CD4-positive, alpha-beta T cell (primary cell): ENCODE measurements at regions not wholly inside any gene's neighbourhood (a gene's known extent, or its start where the extent isn't known, plus 50 kb on each side); places are given as distances from the start of the nearest gene placed in this dataset.

Experiments used
- ATAC-seq: fragments of 200-7000 bp; cut with Tn5 transposase; one replicate; pipeline ENCODE4 v1.10.0; 2022; ENCODE audit warnings: mild to moderate bottlenecking; ENCODE audit not compliant: poor library complexity
- CTCF ChIA-PET: fragments of 350-600 bp; sonication (Branson Sonifier 250); formaldehyde crosslinking; loops from one replicate; lab custom pipeline; 2021; ENCODE audit warnings: antibody characterized with exemption, inconsistent platforms; lab: Charles Lee
- POLR2A ChIA-PET: fragments of 350-600 bp; sonication (Branson Sonifier 250); formaldehyde crosslinking; loops from one replicate; lab custom pipeline; 2021; ENCODE audit warnings: antibody characterized with exemption, inconsistent platforms; lab: Charles Lee
- DNase-seq, 14 experiments: peaks; one replicate each; pipeline ENCODE4 v3.0.0-alpha.2; 2013 to 2020; ENCODE audit warnings: mixed read lengths in 2 of 14
- H3K27ac ChIP-seq, 2 donors: one replicate each; pipeline versions ENCODE4 v1.5.1 to v1.7.0; 2013; ENCODE audit warnings: low read length in 2 of 2, low read depth in 1 of 2, mild to moderate bottlenecking in 1 of 2
- H3K27me3 ChIP-seq, 2 experiments: 1 replicate in 1 of 2; 2 replicates in 1 of 2; pipeline versions ENCODE4 v1.6.1 to v1.7.0; 2013; ENCODE audit warnings: low read length in 2 of 2, control low read depth in 1 of 2, mild to moderate bottlenecking in 1 of 2, moderate library complexity in 1 of 2; ENCODE audit not compliant: insufficient read depth in 2 of 2, control insufficient read depth in 1 of 2
- H3K36me3 ChIP-seq: one replicate; pipeline ENCODE4 v1.6.1; 2013; ENCODE audit warnings: low read length, control low read depth; ENCODE audit not compliant: insufficient read depth
- H3K4me1 ChIP-seq: one replicate; pipeline ENCODE4 v1.6.1; 2013; ENCODE audit warnings: low read length, control low read depth; ENCODE audit not compliant: insufficient read depth
- H3K4me3 ChIP-seq: one replicate; pipeline ENCODE4 v1.5.1; 2013; ENCODE audit warnings: mild to moderate bottlenecking, low read length, moderate library complexity
- H3K9me3 ChIP-seq, 2 experiments: 1 replicate in 1 of 2; 2 replicates in 1 of 2; pipeline versions ENCODE4 v1.6.1 to v1.7.0; 2013; ENCODE audit warnings: low read length in 2 of 2, mild to moderate bottlenecking in 2 of 2, control low read depth in 1 of 2, moderate library complexity in 1 of 2; ENCODE audit not compliant: control insufficient read depth in 1 of 2, insufficient read depth in 1 of 2
- H3K27ac Mint-ChIP-seq: one replicate; pipeline ENCODE4 v1.8.0; 2020; ENCODE audit warnings: mixed read lengths
- H3K27me3 Mint-ChIP-seq: one replicate; pipeline ENCODE4 v1.8.0; 2021; ENCODE audit warnings: mixed read lengths
- H3K36me3 Mint-ChIP-seq: one replicate; pipeline ENCODE4 v1.8.0; 2021; ENCODE audit warnings: low read depth, mixed read lengths
- H3K4me1 Mint-ChIP-seq: one replicate; pipeline ENCODE4 v1.8.0; 2021; ENCODE audit warnings: low read depth, mixed read lengths
- H3K4me3 Mint-ChIP-seq: one replicate; pipeline ENCODE4 v1.8.0; 2020; ENCODE audit warnings: mild to moderate bottlenecking, mixed read lengths
- H3K9me3 Mint-ChIP-seq: one replicate; pipeline ENCODE4 v1.8.0; 2020; ENCODE audit warnings: mixed read lengths
- CTCF ChIP-seq: fragments of 200-600 bp; IDR thresholded peaks from one replicate; pipeline ENCODE4 v1.8.0; 2022; ENCODE audit warnings: antibody characterized with exemption, mild to moderate bottlenecking
- intact Hi-C, 2 experiments: fragments of 100-400 bp; cut with DNase I in 1 of 2; cut with micrococcal nuclease in 1 of 2; formaldehyde crosslinking; loops; one replicate each; pipeline versions ENCODE4 v1.15.1 to v1.9.0; 2023 to 2025; cut with DNase I, micrococcal nuclease

DNA sequence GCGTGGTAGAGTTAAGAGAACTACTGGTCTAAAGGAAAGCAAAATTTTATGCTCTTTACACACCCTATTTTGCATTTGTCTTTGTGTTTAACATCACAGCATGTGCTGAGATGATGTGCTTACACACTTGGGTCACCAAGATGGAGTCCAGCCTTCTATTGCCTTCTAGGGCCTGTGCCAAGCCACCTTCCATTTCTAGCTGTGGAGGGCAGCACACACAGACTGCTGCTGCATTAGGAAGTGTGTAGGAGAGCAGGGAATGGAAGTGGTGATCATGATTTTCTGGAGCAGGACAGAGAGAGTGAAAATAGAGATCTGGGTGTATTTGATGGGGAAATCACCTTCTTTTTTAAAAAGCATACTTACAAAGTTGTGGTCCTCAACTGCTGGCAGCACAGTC is 191.6 kb downstream of the SOX4 start:
- H3K27ac ChIP-seq = no peak overlapping the region
- Mint-ChIP-seq H3K36me3 (no peaks in the 10 kb centered on the region), H3K9me3 (no peaks in the 10 kb centered on the region), H3K4me3 (no peak overlapping the region), H3K27ac (no peak overlapping the region), H3K27me3 (no peaks in the 10 kb centered on the region), H3K4me1 (no peaks in the 10 kb centered on the region)
- no peak for TF ChIP-seq CTCF
- DNase-seq (no peak), ATAC-seq (no peak)
- H3K9me3 ChIP-seq = peaks cover 0 to 3% of the 10 kb centered on the region in 2 experiments
- POLR2A ChIA-PET = no interaction called here
- H3K36me3 ChIP-seq = no peaks in the 10 kb centered on the region
- no peaks in the 10 kb centered on the region for H3K4me1 ChIP-seq
- no peaks in the 10 kb centered on the region for H3K27me3 ChIP-seq
- intact Hi-C loops = no loop called here
- no peak overlapping the region for H3K4me3 ChIP-seq
- CTCF ChIA-PET = no interaction called here

DNA sequence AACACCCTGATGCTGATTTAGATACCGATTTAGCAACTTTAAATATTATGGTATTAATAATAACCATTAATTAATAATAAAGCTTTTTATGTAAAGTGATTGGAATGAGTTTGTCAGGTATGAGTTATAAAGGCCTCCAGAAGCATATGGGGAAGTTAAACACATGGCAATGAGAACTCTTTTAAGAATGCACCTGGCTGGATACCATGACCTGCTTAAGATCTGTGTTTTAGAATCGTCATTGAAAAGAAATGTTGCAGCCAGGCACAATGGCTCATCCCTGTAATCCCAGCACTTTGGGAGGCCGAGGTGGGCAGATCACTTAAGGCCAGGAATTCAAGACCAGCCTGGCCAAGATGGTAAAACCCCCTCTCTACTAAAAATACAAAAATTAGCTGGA is 197.5 kb downstream of the SOX4 start:
- Histone ChIP-seq H3K36me3 (no peaks in the 10 kb centered on the region), H3K4me3 (no peak overlapping the region), H3K9me3 (peaks cover 0 to 3% of the 10 kb centered on the region in 2 experiments), H3K27me3 (no peaks in the 10 kb centered on the region), H3K27ac (no peak overlapping the region), H3K4me1 (no peaks in the 10 kb centered on the region)
- H3K4me3 Mint-ChIP-seq = no peak overlapping the region
- no peaks in the 10 kb centered on the region for H3K4me1 Mint-ChIP-seq
- H3K27ac Mint-ChIP-seq = no peak overlapping the region
- DNase-seq = no peak
- no peak for ATAC-seq
- intact Hi-C loops = no loop called here
- no peaks in the 10 kb centered on the region for H3K27me3 Mint-ChIP-seq
- CTCF ChIA-PET = no interaction called here
- no peak for TF ChIP-seq CTCF
- H3K36me3 Mint-ChIP-seq = no peaks in the 10 kb centered on the region
- POLR2A ChIA-PET = no interaction called here
- H3K9me3 Mint-ChIP-seq = no peaks in the 10 kb centered on the region

DNA sequence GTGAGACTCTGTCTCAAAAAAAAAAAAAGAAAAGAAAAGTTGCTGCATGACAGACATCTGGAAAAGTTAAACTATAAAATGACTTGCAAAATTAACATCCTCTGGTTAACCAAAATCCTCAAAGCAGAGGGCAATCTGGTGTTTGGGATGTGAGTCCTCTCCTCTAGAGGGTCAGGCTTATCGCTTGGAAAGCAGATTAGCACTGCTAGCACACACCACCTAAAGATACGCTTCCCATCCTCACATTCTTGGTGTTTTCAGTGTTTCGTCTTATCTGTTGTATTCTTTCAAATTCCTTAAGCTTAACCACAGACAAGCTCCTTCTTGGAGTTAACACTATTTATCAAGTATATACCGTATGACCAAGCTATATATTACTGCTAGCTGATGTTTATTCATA is 198.0 kb downstream of the SOX4 start:
- Mint-ChIP-seq H3K27ac (no peak overlapping the region), H3K9me3 (no peaks in the 10 kb centered on the region), H3K4me1 (no peaks in the 10 kb centered on the region), H3K4me3 (no peak overlapping the region), H3K27me3 (no peaks in the 10 kb centered on the region), H3K36me3 (no peaks in the 10 kb centered on the region)
- ChIA-PET POLR2A (no interaction called here), CTCF (no interaction called here)
- no peak for TF ChIP-seq CTCF
- Histone ChIP-seq H3K4me1 (no peaks in the 10 kb centered on the region), H3K36me3 (no peaks in the 10 kb centered on the region), H3K9me3 (peaks cover 0 to 3% of the 10 kb centered on the region in 2 experiments), H3K27ac (no peak overlapping the region), H3K27me3 (no peaks in the 10 kb centered on the region), H3K4me3 (no peak overlapping the region)
- ATAC-seq (no peak), DNase-seq (no peak)
- intact Hi-C loops = no loop called here
